HG02763 (cell line): ENCODE measurements at regions not wholly inside any gene's neighbourhood (a gene's known extent, or its start where the extent isn't known, plus 50 kb on each side); places are given as distances from the start of the nearest gene placed in this dataset.
"Not testable (repeated sequence)": the region's sequence is repeated elsewhere in the genome, so short reads cannot be mapped to it uniquely, and the experiment has no call there.

Experiments used
- ATAC-seq: cut with Tn5 transposase; IDR thresholded peaks from one replicate; pipeline ENCODE4 v1.9.1; 2021; ENCODE audit warnings: mild to moderate bottlenecking, moderate library complexity; ENCODE audit not compliant: unreplicated experiment

GRCh38 chr13:30072818-30073186 lies 222.4 kb upstream of the UBL3 start:
- ATAC-seq, result no peak

- no peak for ATAC-seq
These were observed 221.8 kb upstream of the UBL3 start for GRCh38 chr13:30071969-30072817.

GRCh38 chr13:30065181-30065580 lies 214.8 kb upstream of the UBL3 start:
- no peak for ATAC-seq

GRCh38 chr13:30063892-30064291 lies 213.5 kb upstream of the UBL3 start:
- ATAC-seq, result no peak

- ATAC-seq, result no peak
These were observed 210.8 kb upstream of the UBL3 start for GRCh38 chr13:30061217-30061616.

- no peak for ATAC-seq
These were observed 208.0 kb upstream of the UBL3 start for GRCh38 chr13:30058429-30058828.

- ATAC-seq, result not testable (repeated sequence)
These were observed 204.1 kb upstream of the UBL3 start for GRCh38 chr13:30054546-30054945.

- no peak for ATAC-seq
These were observed 203.5 kb upstream of the UBL3 start for GRCh38 chr13:30053939-30054338.

GRCh38 chr13:30052120-30052519 lies 201.7 kb upstream of the UBL3 start:
- no peak for ATAC-seq

- no peak for ATAC-seq
These were observed 201.2 kb upstream of the UBL3 start for GRCh38 chr13:30051531-30052060.

GRCh38 chr13:30049692-30050091 lies 199.3 kb upstream of the UBL3 start:
- ATAC-seq, result no peak

- ATAC-seq, result no peak
These were observed 196.9 kb upstream of the UBL3 start for GRCh38 chr13:30047154-30047874.

GRCh38 chr13:30045916-30046704 lies 195.7 kb upstream of the UBL3 start:
- no peak for ATAC-seq

- no peak for ATAC-seq
These were observed 194.5 kb upstream of the UBL3 start for GRCh38 chr13:30044932-30045331.

- ATAC-seq, result no peak
These were observed 193.2 kb upstream of the UBL3 start for GRCh38 chr13:30043631-30043925.

- no peak for ATAC-seq
These were observed 192.6 kb upstream of the UBL3 start for GRCh38 chr13:30042891-30043630.

- no peak for ATAC-seq
These were observed 191.9 kb upstream of the UBL3 start for GRCh38 chr13:30042272-30042671.

- ATAC-seq, result no peak
These were observed 189.1 kb upstream of the UBL3 start for GRCh38 chr13:30039511-30039911.

- ATAC-seq, result no peak
These were observed 188.5 kb upstream of the UBL3 start for GRCh38 chr13:30038884-30039283.

GRCh38 chr13:30037766-30038165 lies 187.3 kb upstream of the UBL3 start:
- no peak for ATAC-seq

GRCh38 chr13:30037306-30037705 lies 186.9 kb upstream of the UBL3 start:
- ATAC-seq, result no peak
